GM21825 (cell line): ENCODE measurements at regions not wholly inside any gene's neighbourhood (a gene's known extent, or its start where the extent isn't known, plus 50 kb on each side); places are given as distances from the start of the nearest gene placed in this dataset.
"Not testable (repeated sequence)": the region's sequence is repeated elsewhere in the genome, so short reads cannot be mapped to it uniquely, and the experiment has no call there.

Experiments
- ATAC-seq: cut with Tn5 transposase; IDR thresholded peaks from one replicate; pipeline ENCODE4 v1.9.1; 2021; ENCODE audit warnings: mild to moderate bottlenecking, moderate library complexity; ENCODE audit not compliant: unreplicated experiment

- ATAC-seq: no peak
Observed at GRCh38 chr13:97855570-97856303, 97.7 kb upstream of the IPO5 start.

GRCh38 chr13:97856304-97856675, 97.2 kb upstream of the IPO5 start:
- ATAC-seq: no peak

- no peak for ATAC-seq
Observed at GRCh38 chr13:97858161-97858560, 95.3 kb upstream of the IPO5 start.

- no peak for ATAC-seq
Observed at GRCh38 chr13:97866346-97866745, 87.1 kb upstream of the IPO5 start.

GRCh38 chr13:97866751-97867150, 86.7 kb upstream of the IPO5 start:
- ATAC-seq: no peak

- no peak for ATAC-seq
Observed at GRCh38 chr13:97873398-97873797, 80.1 kb upstream of the IPO5 start.

- no peak for ATAC-seq
Observed at GRCh38 chr13:97875218-97875617, 78.3 kb upstream of the IPO5 start.

- no peak for ATAC-seq
Observed at GRCh38 chr13:97875911-97876310, 77.6 kb upstream of the IPO5 start.

- ATAC-seq: no peak
Observed at GRCh38 chr13:97878431-97879375, 74.8 kb upstream of the IPO5 start.

GRCh38 chr13:97879646-97880310, 73.7 kb upstream of the IPO5 start:
- ATAC-seq: no peak

GRCh38 chr13:97880311-97880675, 73.2 kb upstream of the IPO5 start:
- ATAC-seq: no peak

- no peak for ATAC-seq
Observed at GRCh38 chr13:97881556-97881955, 71.9 kb upstream of the IPO5 start.

GRCh38 chr13:97883396-97883795, 70.1 kb upstream of the IPO5 start:
- no peak for ATAC-seq

GRCh38 chr13:97884707-97885468, 68.6 kb upstream of the IPO5 start:
- no peak for ATAC-seq

- no peak for ATAC-seq
Observed at GRCh38 chr13:97885641-97886040, 67.8 kb upstream of the IPO5 start.

- ATAC-seq: no peak
Observed at GRCh38 chr13:97889803-97890202, 63.7 kb upstream of the IPO5 start.

- no peak for ATAC-seq
Observed at GRCh38 chr13:97890573-97890972, 62.9 kb upstream of the IPO5 start.

GRCh38 chr13:97891964-97892363, 61.5 kb upstream of the IPO5 start:
- not testable (repeated sequence) for ATAC-seq

- ATAC-seq: no peak
Observed at GRCh38 chr13:97892717-97893116, 60.8 kb upstream of the IPO5 start.

- no peak for ATAC-seq
Observed at GRCh38 chr13:97895383-97895782, 58.1 kb upstream of the IPO5 start.

- ATAC-seq: no peak
Observed at GRCh38 chr13:97896446-97896845, 57.0 kb upstream of the IPO5 start.
